ENCODE measurements at regions not wholly inside any gene's neighbourhood (a gene's known extent, or its start where the extent isn't known, plus 50 kb on each side); places are given as distances from the start of the nearest gene placed in this dataset.

DNA sequence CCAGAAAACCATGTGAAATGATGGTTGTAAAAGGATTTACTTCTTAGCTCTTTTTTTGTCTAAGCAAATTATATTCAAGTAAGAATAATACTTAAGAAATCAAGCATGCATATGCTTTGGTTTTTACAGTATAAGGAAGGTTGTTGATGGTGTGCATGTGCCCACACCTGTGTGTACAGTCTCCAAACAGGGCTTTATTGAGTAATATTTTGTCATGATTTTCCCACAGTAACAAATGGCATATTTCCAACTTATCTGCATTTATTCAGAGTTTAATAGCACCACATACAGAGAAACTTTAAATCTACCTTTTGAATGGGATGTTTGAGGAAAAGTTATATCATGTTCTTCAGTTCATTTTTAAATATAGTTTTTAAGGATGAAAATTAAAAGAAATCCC, 76.5 kb upstream of the DSG1 start:
- TF ChIP-seq, protein P1, sequence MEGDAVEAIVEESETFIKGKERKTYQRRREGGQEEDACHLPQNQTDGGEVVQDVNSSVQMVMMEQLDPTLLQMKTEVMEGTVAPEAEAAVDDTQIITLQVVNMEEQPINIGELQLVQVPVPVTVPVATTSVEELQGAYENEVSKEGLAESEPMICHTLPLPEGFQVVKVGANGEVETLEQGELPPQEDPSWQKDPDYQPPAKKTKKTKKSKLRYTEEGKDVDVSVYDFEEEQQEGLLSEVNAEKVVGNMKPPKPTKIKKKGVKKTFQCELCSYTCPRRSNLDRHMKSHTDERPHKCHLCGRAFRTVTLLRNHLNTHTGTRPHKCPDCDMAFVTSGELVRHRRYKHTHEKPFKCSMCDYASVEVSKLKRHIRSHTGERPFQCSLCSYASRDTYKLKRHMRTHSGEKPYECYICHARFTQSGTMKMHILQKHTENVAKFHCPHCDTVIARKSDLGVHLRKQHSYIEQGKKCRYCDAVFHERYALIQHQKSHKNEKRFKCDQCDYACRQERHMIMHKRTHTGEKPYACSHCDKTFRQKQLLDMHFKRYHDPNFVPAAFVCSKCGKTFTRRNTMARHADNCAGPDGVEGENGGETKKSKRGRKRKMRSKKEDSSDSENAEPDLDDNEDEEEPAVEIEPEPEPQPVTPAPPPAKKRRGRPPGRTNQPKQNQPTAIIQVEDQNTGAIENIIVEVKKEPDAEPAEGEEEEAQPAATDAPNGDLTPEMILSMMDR (IDR thresholded peaks at IDR 0.05): no peak
- no peak for TF ChIP-seq ZFX (IDR thresholded peaks at IDR 0.05; ENCODE audit: borderline replicate concordance)

Measured in 22Rv1 (cell line).